MM.1S (cell line): ENCODE measurements at regions not wholly inside any gene's neighbourhood (a gene's known extent, or its start where the extent isn't known, plus 50 kb on each side); places are given as distances from the start of the nearest gene placed in this dataset.

Source experiments
- DNase-seq: peaks from one replicate; pipeline ENCODE4 v3.0.0-alpha.2; 2015
- H2AFZ ChIP-seq: fragments of 300-600 bp; sonication (generic); 2 replicates; pipeline ENCODE4 v1.6.0; 2016; ENCODE audit warnings: antibody characterized with exemption, low read length
- H3F3A ChIP-seq: fragments of 300-600 bp; sonication (generic); 2 replicates; pipeline ENCODE4 v1.6.1; 2016; ENCODE audit warnings: mild to moderate bottlenecking, antibody characterized with exemption, low read length, moderate library complexity, mixed read lengths; ENCODE audit not compliant: insufficient read depth
- H3K27ac ChIP-seq: fragments of 300-600 bp; sonication (generic); 2 replicates; pipeline ENCODE4 v1.5.1; 2016; ENCODE audit warnings: mild to moderate bottlenecking, low read length
- H3K27me3 ChIP-seq: fragments of 300-600 bp; sonication (generic); replicated peaks from 2 replicates; pipeline ENCODE4 v1.6.0; 2016; ENCODE audit warnings: low read length; ENCODE audit not compliant: insufficient read depth
- H3K36me3 ChIP-seq: fragments of 300-600 bp; sonication (generic); replicated peaks from 2 replicates; pipeline ENCODE4 v1.6.1; 2016; ENCODE audit warnings: mild to moderate bottlenecking, low read length, mixed read lengths; ENCODE audit not compliant: insufficient read depth
- H3K4me1 ChIP-seq: fragments of 300-600 bp; sonication (generic); 2 replicates; pipeline ENCODE4 v1.6.1; 2016; ENCODE audit warnings: low read length, mixed read lengths
- H3K4me2 ChIP-seq: fragments of 300-600 bp; sonication (generic); 2 replicates; pipeline ENCODE4 v1.6.0; 2016; ENCODE audit warnings: low read depth, low read length
- H3K4me3 ChIP-seq: fragments of 300-600 bp; sonication (generic); 2 replicates; pipeline ENCODE4 v1.5.1; 2016; ENCODE audit warnings: low read length, mixed read lengths
- H3K79me2 ChIP-seq: fragments of 300-600 bp; sonication (generic); 2 replicates; pipeline ENCODE4 v1.6.1; 2016; ENCODE audit warnings: mixed run types, low read length, mixed read lengths
- H3K9ac ChIP-seq: fragments of 300-600 bp; sonication (generic); 2 replicates; pipeline ENCODE4 v1.6.1; 2016; ENCODE audit warnings: low read length, mixed read lengths
- H3K9me2 ChIP-seq: fragments of 300-600 bp; sonication (generic); replicated peaks from 2 replicates; pipeline ENCODE4 v1.6.1; 2016; ENCODE audit warnings: mild to moderate bottlenecking, low read length, mixed read lengths; ENCODE audit not compliant: insufficient read depth
- H3K9me3 ChIP-seq: fragments of 300-600 bp; sonication (generic); replicated peaks from 2 replicates; pipeline ENCODE4 v1.6.1; 2016; ENCODE audit warnings: mild to moderate bottlenecking, low read length, mixed read lengths; ENCODE audit not compliant: insufficient read depth
- H4K20me1 ChIP-seq: fragments of 300-600 bp; sonication (generic); 2 replicates; pipeline ENCODE4 v1.6.1; 2016; ENCODE audit warnings: mild to moderate bottlenecking, low read length, moderate library complexity, mixed read lengths; ENCODE audit not compliant: insufficient read depth
- EZH2 ChIP-seq: fragments of 300-600 bp; sonication (generic); optimal IDR thresholded peaks from 2 replicates; pipeline ENCODE3; 2017; ENCODE audit warnings: low read depth, mild to moderate bottlenecking, antibody characterized with exemption, low read length, mixed read lengths
- EZH2phosphoT487 ChIP-seq: fragments of 300-600 bp; sonication (generic); IDR thresholded peaks from 2 replicates; pipeline ENCODE4 v1.6.1; 2018; ENCODE audit warnings: antibody characterized with exemption, low read length
- TF ChIP-seq, protein P1 (sequence below): fragments of 300-600 bp; sonication (generic); IDR thresholded peaks from 2 replicates; pipeline ENCODE4 v1.5.1; 2016; ENCODE audit warnings: antibody characterized with exemption, low read length, mixed read lengths

DNA sequence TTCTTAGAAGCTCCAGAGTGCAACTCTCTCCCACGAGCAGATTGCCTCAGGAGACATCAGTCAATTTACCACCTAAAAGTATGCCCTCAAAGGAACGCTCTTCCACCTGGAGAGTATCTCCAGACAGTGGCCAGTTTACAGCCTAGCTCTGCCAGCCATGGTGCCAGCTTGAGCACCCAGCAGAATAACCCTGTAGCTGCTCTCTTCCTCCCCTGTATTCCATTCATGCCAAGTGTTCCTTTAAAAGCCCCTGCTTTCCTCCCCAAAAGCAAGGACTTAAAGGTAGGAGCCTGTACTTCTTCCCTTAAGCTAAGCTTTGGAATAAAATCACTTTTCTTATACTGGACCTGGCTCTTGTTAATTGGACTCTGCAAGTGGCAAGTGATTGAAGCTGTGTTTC is 245.4 kb upstream of the TMEM132C start:
- Histone ChIP-seq H2AFZ (no peak overlapping the region), H3K4me2 (no peak overlapping the region)

DNA sequence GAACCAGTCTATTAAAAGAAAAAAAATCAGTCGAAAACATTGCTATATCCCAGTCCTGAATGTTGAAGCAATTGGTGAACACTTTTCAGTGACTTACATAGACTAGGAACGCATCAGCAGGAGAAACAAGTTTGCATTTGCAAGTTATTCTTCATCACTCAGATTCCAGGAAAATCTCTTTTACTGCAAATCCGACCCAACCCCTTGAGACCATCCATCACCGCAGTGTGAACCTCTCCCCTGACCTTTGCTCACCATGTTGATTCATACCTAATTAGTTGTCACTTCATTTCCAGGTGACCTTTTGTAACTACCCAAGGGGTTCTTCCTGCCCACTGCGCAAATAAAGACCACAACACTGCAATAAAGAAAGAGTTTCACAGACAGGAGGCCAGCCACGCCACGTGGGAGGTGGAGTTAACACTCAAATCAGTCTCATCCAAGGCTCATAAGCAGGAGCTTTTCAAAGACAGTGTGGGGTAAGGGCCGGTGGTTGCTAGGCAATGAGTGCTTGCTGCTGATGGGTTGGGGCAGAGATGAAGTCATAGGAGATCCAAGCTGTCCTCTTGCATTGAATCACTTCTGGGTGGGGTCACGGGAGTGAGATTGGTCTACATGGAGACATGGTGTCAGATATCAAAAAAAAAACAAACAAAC is 241.3 kb upstream of the TMEM132C start:
- no peak overlapping the region for H2AFZ ChIP-seq
- DNase-seq, result no peak
- H3K4me1 ChIP-seq, result no peaks in the 10 kb centered on the region
- H3K9me3 ChIP-seq, result no peaks in the 10 kb centered on the region
- H3K4me2 ChIP-seq, result no peak overlapping the region
- H3K79me2 ChIP-seq, result no peaks in the 10 kb centered on the region
- no peaks in the 10 kb centered on the region for H3F3A ChIP-seq
- no peak overlapping the region for H3K4me3 ChIP-seq
- no peaks in the 10 kb centered on the region for H3K9me2 ChIP-seq
- H3K9ac ChIP-seq, result no peak overlapping the region
- H3K27me3 ChIP-seq, result no peaks in the 10 kb centered on the region
- H3K27ac ChIP-seq, result no peak overlapping the region
- no peaks in the 10 kb centered on the region for H3K36me3 ChIP-seq
- TF ChIP-seq, protein P1, sequence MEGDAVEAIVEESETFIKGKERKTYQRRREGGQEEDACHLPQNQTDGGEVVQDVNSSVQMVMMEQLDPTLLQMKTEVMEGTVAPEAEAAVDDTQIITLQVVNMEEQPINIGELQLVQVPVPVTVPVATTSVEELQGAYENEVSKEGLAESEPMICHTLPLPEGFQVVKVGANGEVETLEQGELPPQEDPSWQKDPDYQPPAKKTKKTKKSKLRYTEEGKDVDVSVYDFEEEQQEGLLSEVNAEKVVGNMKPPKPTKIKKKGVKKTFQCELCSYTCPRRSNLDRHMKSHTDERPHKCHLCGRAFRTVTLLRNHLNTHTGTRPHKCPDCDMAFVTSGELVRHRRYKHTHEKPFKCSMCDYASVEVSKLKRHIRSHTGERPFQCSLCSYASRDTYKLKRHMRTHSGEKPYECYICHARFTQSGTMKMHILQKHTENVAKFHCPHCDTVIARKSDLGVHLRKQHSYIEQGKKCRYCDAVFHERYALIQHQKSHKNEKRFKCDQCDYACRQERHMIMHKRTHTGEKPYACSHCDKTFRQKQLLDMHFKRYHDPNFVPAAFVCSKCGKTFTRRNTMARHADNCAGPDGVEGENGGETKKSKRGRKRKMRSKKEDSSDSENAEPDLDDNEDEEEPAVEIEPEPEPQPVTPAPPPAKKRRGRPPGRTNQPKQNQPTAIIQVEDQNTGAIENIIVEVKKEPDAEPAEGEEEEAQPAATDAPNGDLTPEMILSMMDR, result no peak
- TF ChIP-seq EZH2phosphoT487, result no peak
- TF ChIP-seq EZH2, result no peak
- no peaks in the 10 kb centered on the region for H4K20me1 ChIP-seq

More for the DNA sequence above, 245.4 kb upstream of the TMEM132C start:
- H3K27me3 ChIP-seq, result no peaks in the 10 kb centered on the region
- no peak for DNase-seq
- H3F3A ChIP-seq, result no peaks in the 10 kb centered on the region
- no peaks in the 10 kb centered on the region for H3K9me3 ChIP-seq
- no peaks in the 10 kb centered on the region for H3K79me2 ChIP-seq
- no peak overlapping the region for H3K9ac ChIP-seq
- H3K4me3 ChIP-seq, result no peak overlapping the region
- H3K36me3 ChIP-seq, result no peaks in the 10 kb centered on the region
- no peaks in the 10 kb centered on the region for H4K20me1 ChIP-seq
- TF ChIP-seq EZH2phosphoT487 (no peak), EZH2 (no peak)
- TF ChIP-seq, protein P1, result no peak
- H3K9me2 ChIP-seq, result no peaks in the 10 kb centered on the region
- H3K4me1 ChIP-seq, result no peaks in the 10 kb centered on the region
- H3K27ac ChIP-seq, result no peak overlapping the region

DNA sequence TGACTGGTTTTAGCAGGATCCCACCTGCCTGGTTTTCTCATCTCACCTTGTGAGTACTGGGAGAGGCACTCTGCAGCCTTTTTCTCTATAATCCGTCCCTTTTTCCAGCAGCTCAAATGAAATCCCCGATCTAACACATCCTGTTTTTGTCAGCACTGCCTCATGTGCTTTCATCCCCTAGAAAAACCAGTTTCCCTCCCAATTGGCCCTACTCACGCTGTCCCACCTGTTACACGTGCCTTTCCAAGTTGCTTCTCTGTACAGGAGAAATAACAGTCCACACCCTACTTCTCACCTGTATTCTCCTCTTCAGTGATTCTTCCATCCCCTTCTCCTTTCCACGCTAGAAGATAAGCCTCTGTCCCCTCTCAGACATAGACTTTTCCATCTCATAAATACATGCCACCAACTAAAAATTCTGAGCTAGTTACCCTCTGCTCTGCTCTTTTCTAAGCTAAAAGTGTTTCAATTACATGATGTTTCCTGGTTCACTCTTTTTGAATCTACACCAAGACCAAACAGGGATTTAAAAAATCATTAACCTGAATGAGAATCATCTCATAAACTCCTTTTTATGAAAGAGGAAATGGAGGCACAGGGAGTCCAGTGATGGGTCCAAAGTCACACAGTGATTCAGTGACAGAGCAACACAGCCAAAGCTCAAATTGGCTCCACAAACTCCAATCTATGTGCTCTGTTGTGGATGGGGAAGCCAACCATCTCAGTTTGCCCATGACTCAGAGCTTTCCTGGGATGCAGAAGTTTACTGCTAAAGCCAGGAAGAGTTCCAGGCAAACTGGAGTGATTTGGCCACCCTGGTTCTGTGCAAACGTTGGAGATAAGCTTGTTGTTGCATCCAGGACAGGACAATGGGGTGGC is 240.0 kb upstream of the TMEM132C start:
- Histone ChIP-seq H3K4me1 (no peaks in the 10 kb centered on the region), H3K27ac (no peak overlapping the region), H3K9me2 (no peaks in the 10 kb centered on the region), H3K4me3 (no peak overlapping the region), H3K9ac (no peak overlapping the region), H3K27me3 (no peaks in the 10 kb centered on the region), H3F3A (no peaks in the 10 kb centered on the region), H3K4me2 (no peak overlapping the region), H2AFZ (no peak overlapping the region), H4K20me1 (no peaks in the 10 kb centered on the region), H3K36me3 (no peaks in the 10 kb centered on the region), H3K9me3 (no peaks in the 10 kb centered on the region), H3K79me2 (no peaks in the 10 kb centered on the region)
- DNase-seq, result no peak
- no peak for TF ChIP-seq EZH2phosphoT487
- TF ChIP-seq EZH2, result no peak
- TF ChIP-seq, protein P1, result no peak
